WTC11 (cell line): ENCODE measurements at regions not wholly inside any gene's neighbourhood (a gene's known extent, or its start where the extent isn't known, plus 50 kb on each side); places are given as distances from the start of the nearest gene placed in this dataset.

Source experiments
- ATAC-seq: fragments of 200-7000 bp; cut with Tn5 transposase; 2 replicates; pipeline ENCODE4 v1.10.0; 2021; ENCODE audit warnings: mild to moderate bottlenecking, moderate library complexity
- CTCF ChIA-PET: fragments of 300-600 bp; sonication (Branson Sonifier 250); formaldehyde crosslinking; loops from one replicate; lab custom pipeline; 2021; ENCODE audit warnings: antibody characterized with exemption; lab: Charles Lee
- POLR2A ChIA-PET: fragments of 350-600 bp; sonication (Branson Sonifier 250); formaldehyde crosslinking; loops from one replicate; lab custom pipeline; 2021; ENCODE audit warnings: antibody characterized with exemption; lab: Charles Lee
- DNase-seq: peaks from one replicate; pipeline ENCODE4 v3.0.0; 2021; ENCODE audit warnings: low spot score
- H3K27ac Mint-ChIP-seq: 2 replicates; pipeline ENCODE4 v1.8.0; 2021; ENCODE audit warnings: mixed read lengths
- H3K27me3 Mint-ChIP-seq: 2 replicates; pipeline ENCODE4 v1.8.0; 2021; ENCODE audit warnings: low read depth, mild to moderate bottlenecking, moderate library complexity, mixed read lengths
- H3K36me3 Mint-ChIP-seq: 2 replicates; pipeline ENCODE4 v1.8.0; 2021; ENCODE audit warnings: mixed read lengths
- H3K4me1 Mint-ChIP-seq: 2 replicates; pipeline ENCODE4 v1.8.0; 2022; ENCODE audit warnings: mixed read lengths
- H3K4me3 Mint-ChIP-seq: 2 replicates; pipeline ENCODE4 v1.8.0; 2021; ENCODE audit warnings: mild to moderate bottlenecking, moderate library complexity, mixed read lengths
- H3K9me3 Mint-ChIP-seq: 2 replicates; pipeline ENCODE4 v1.8.0; 2021; ENCODE audit warnings: mixed read lengths
- AFF4 ChIP-seq: sonication (generic); formaldehyde crosslinking; IDR thresholded peaks from 2 replicates; pipeline ENCODE4 v1.8.1; 2023; ENCODE audit warnings: mild to moderate bottlenecking, missing genetic modification reagents, borderline replicate concordance
- ATF6 ChIP-seq: sonication (generic); formaldehyde crosslinking; IDR thresholded peaks from 2 replicates; pipeline ENCODE4 v1.8.1; 2023; ENCODE audit warnings: mild to moderate bottlenecking, missing genetic modification reagents
- CREM ChIP-seq: sonication (generic); formaldehyde crosslinking; IDR thresholded peaks from 2 replicates; pipeline ENCODE4 v1.8.1; 2022; ENCODE audit warnings: mild to moderate bottlenecking, missing genetic modification reagents, moderate library complexity
- ELF4 ChIP-seq: sonication (generic); formaldehyde crosslinking; IDR thresholded peaks from 2 replicates; pipeline ENCODE4 v1.8.1; 2022; ENCODE audit warnings: low read depth, mild to moderate bottlenecking, moderate library complexity, missing genetic modification reagents
- ETV6 ChIP-seq: sonication (generic); formaldehyde crosslinking; IDR thresholded peaks from 2 replicates; pipeline ENCODE4 v1.8.1; 2022; ENCODE audit warnings: mild to moderate bottlenecking, missing genetic modification reagents
- HMGA2 ChIP-seq: fragments of 250-450 bp; sonication (Bioruptor Pico); IDR thresholded peaks from 2 replicates; pipeline ENCODE4 v1.4.0; 2021; ENCODE audit warnings: mild to moderate bottlenecking, moderate library complexity
- JUN ChIP-seq: sonication (generic); formaldehyde crosslinking; IDR thresholded peaks from 2 replicates; pipeline ENCODE4 v1.8.0; 2023; ENCODE audit warnings: mild to moderate bottlenecking, missing genetic modification reagents
- KAT7 ChIP-seq: sonication (generic); formaldehyde crosslinking; IDR thresholded peaks from 2 replicates; pipeline ENCODE4 v1.8.1; 2023; ENCODE audit warnings: missing genetic modification reagents, mild to moderate bottlenecking, borderline replicate concordance
- MLX ChIP-seq: sonication (generic); formaldehyde crosslinking; IDR thresholded peaks from 2 replicates; pipeline ENCODE4 v1.8.1; 2023; ENCODE audit warnings: mild to moderate bottlenecking, missing genetic modification reagents, moderate library complexity
- MXD4 ChIP-seq: fragments of 250-450 bp; sonication (Bioruptor Pico); IDR thresholded peaks from 2 replicates; pipeline ENCODE4 v1.8.0; 2021; ENCODE audit warnings: mild to moderate bottlenecking, moderate library complexity, borderline replicate concordance
- OVOL2 ChIP-seq: fragments of 250-450 bp; sonication (Bioruptor Pico); IDR thresholded peaks from 2 replicates; pipeline ENCODE4 v1.9.0; 2021; ENCODE audit warnings: mild to moderate bottlenecking, borderline replicate concordance
- PREB ChIP-seq: sonication (generic); formaldehyde crosslinking; IDR thresholded peaks from 2 replicates; pipeline ENCODE4 v1.8.1; 2022; ENCODE audit warnings: mild to moderate bottlenecking, missing genetic modification reagents, moderate library complexity, borderline replicate concordance
- PRRX2 ChIP-seq: fragments of 250-450 bp; sonication (Bioruptor Pico); IDR thresholded peaks from 2 replicates; pipeline ENCODE4 v1.8.0; 2021; ENCODE audit warnings: mild to moderate bottlenecking
- SMAD4 ChIP-seq: sonication (generic); formaldehyde crosslinking; IDR thresholded peaks from 2 replicates; pipeline ENCODE4 v1.8.0; 2022; ENCODE audit warnings: mild to moderate bottlenecking, missing genetic modification reagents
- SOX15 ChIP-seq: fragments of 250-450 bp; sonication (Bioruptor Pico); IDR thresholded peaks from 2 replicates; pipeline ENCODE4 v1.9.0; 2021; ENCODE audit warnings: mild to moderate bottlenecking
- TEAD4 ChIP-seq: sonication (generic); formaldehyde crosslinking; IDR thresholded peaks from 2 replicates; pipeline ENCODE4 v1.8.0; 2022; ENCODE audit warnings: mild to moderate bottlenecking, missing genetic modification reagents
- USF2 ChIP-seq: sonication (generic); formaldehyde crosslinking; IDR thresholded peaks from 2 replicates; pipeline ENCODE4 v1.8.1; 2023; ENCODE audit warnings: mild to moderate bottlenecking, missing genetic modification reagents, moderate library complexity
- ZNF138 ChIP-seq: sonication (generic); formaldehyde crosslinking; conservative IDR thresholded peaks from 2 replicates; pipeline ENCODE4 v1.8.1; 2022; ENCODE audit warnings: mild to moderate bottlenecking, moderate library complexity, missing genetic modification reagents
- ZNF263 ChIP-seq: sonication (generic); formaldehyde crosslinking; IDR thresholded peaks from 2 replicates; pipeline ENCODE4 v1.8.1; 2022; ENCODE audit warnings: low read depth, mild to moderate bottlenecking, moderate library complexity, missing genetic modification reagents
- ZNF317 ChIP-seq: sonication (generic); formaldehyde crosslinking; IDR thresholded peaks from 2 replicates; pipeline ENCODE4 v1.8.1; 2023; ENCODE audit warnings: low read depth, mild to moderate bottlenecking, moderate library complexity, missing genetic modification reagents, borderline replicate concordance
- ZNF532 ChIP-seq: fragments of 250-450 bp; sonication (Bioruptor Pico); IDR thresholded peaks from 2 replicates; pipeline ENCODE4 v1.9.0; 2021; ENCODE audit warnings: mild to moderate bottlenecking, borderline replicate concordance

- no peak for DNase-seq
- Mint-ChIP-seq H3K27me3 (peaks cover 36% of the 10 kb centered on the region), H3K4me3 (no peak overlapping the region), H3K4me1 (peaks cover 26% of the 10 kb centered on the region), H3K9me3 (peaks cover 55% of the 10 kb centered on the region), H3K36me3 (peaks cover 32% of the 10 kb centered on the region), H3K27ac (no peak overlapping the region)
- TF ChIP-seq PREB (CRISPR knock-in tag) = no peak
- no peak for ATAC-seq
- POLR2A ChIA-PET = no interaction called here
- CTCF ChIA-PET = no interaction called here
Observed at GRCh38 chr5:5069851-5070250, 70.3 kb upstream of the ADAMTS16 start.

GRCh38 chr5:5071554-5071953 is 68.6 kb upstream of the ADAMTS16 start:
- DNase-seq = no peak
- H3K9me3 Mint-ChIP-seq = peaks cover 44% of the 10 kb centered on the region
- H3K27ac Mint-ChIP-seq = no peak overlapping the region
- POLR2A ChIA-PET = no interaction called here
- no peak overlapping the region for H3K4me3 Mint-ChIP-seq
- peaks cover 26% of the 10 kb centered on the region for H3K27me3 Mint-ChIP-seq
- ATAC-seq = no peak
- peaks cover 39% of the 10 kb centered on the region for H3K4me1 Mint-ChIP-seq
- CTCF ChIA-PET = no interaction called here
- TF ChIP-seq ELF4 (CRISPR knock-in tag) (no peak), PRRX2 (CRISPR knock-in tag) (no peak), JUN (CRISPR knock-in tag) (no peak), HMGA2 (CRISPR knock-in tag) (no peak), MXD4 (CRISPR knock-in tag) (no peak), ETV6 (CRISPR knock-in tag) (no peak), USF2 (CRISPR knock-in tag) (no peak), OVOL2 (CRISPR knock-in tag) (no peak), ZNF263 (CRISPR knock-in tag) (no peak), KAT7 (CRISPR knock-in tag) (no peak), TEAD4 (CRISPR knock-in tag) (no peak), ATF6 (no peak), AFF4 (CRISPR knock-in tag) (no peak), SMAD4 (CRISPR knock-in tag) (no peak), ZNF138 (CRISPR knock-in tag) (no peak), CREM (CRISPR knock-in tag) (no peak), ZNF532 (CRISPR knock-in tag) (no peak), MLX (CRISPR knock-in tag) (no peak), ZNF317 (CRISPR knock-in tag) (no peak), SOX15 (CRISPR knock-in tag) (no peak)
- H3K36me3 Mint-ChIP-seq = peaks cover 32% of the 10 kb centered on the region
